ENCODE measurements at regions not wholly inside any gene's neighbourhood (a gene's known extent, or its start where the extent isn't known, plus 50 kb on each side); places are given as distances from the start of the nearest gene placed in this dataset.

DNA sequence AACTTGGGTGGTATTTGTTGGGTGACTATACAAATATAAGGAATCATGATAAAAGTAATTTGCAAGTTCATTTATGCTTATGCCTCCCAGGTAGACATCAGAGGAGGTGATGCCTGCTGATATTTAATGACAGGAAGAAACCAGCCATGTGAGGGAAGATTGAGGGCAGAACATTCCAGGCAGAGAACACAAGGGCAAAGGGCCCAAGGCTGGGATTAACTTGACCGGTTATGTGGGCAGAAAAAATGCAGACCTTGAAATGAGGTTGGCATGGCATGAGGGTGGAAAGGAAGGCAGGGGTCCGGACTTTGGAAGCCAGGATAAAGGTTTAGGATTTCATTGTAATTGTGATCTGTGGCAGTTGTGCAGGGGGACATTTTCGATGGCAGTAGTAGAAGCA, 68.0 kb upstream of the MTPN start:
- TF ChIP-seq, protein P1, sequence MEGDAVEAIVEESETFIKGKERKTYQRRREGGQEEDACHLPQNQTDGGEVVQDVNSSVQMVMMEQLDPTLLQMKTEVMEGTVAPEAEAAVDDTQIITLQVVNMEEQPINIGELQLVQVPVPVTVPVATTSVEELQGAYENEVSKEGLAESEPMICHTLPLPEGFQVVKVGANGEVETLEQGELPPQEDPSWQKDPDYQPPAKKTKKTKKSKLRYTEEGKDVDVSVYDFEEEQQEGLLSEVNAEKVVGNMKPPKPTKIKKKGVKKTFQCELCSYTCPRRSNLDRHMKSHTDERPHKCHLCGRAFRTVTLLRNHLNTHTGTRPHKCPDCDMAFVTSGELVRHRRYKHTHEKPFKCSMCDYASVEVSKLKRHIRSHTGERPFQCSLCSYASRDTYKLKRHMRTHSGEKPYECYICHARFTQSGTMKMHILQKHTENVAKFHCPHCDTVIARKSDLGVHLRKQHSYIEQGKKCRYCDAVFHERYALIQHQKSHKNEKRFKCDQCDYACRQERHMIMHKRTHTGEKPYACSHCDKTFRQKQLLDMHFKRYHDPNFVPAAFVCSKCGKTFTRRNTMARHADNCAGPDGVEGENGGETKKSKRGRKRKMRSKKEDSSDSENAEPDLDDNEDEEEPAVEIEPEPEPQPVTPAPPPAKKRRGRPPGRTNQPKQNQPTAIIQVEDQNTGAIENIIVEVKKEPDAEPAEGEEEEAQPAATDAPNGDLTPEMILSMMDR (conservative IDR thresholded peaks at IDR 0.05) = no peak
- TF ChIP-seq ZFX (IDR thresholded peaks at IDR 0.05) = no peak

Measured in C4-2B (cell line).